ENCODE measurements at regions not wholly inside any gene's neighbourhood (a gene's known extent, or its start where the extent isn't known, plus 50 kb on each side); places are given as distances from the start of the nearest gene placed in this dataset.

- TF ChIP-seq CTCF (conservative IDR thresholded peaks at IDR 0.05 in 1 of 2, IDR thresholded peaks at IDR 0.05 in 1 of 2; ENCODE audit: low read depth in 1 of 2, low read length in 2 of 2) (no peak), EZH2 (IDR thresholded peaks at IDR 0.05; ENCODE audit: low read length, missing control alignments) (no peak)
Measured at GRCh38 chr2:21328177-21328576, 204.4 kb downstream of the TDRD15 start.
